Stimulated activated CD4-positive, alpha-beta T cell treated with anti-CD3 and anti-CD28 coated beads, Interleukin-1b, Interleukin-23, amount 100 ng/mL, for 48 hours (primary cell): ENCODE measurements at regions not wholly inside any gene's neighbourhood (a gene's known extent, or its start where the extent isn't known, plus 50 kb on each side); places are given as distances from the start of the nearest gene placed in this dataset.
"Not testable (repeated sequence)": the region's sequence is repeated elsewhere in the genome, so short reads cannot be mapped to it uniquely, and the experiment has no call there.

Experiments used
- DNase-seq: peaks from one replicate; pipeline ENCODE4 v3.0.0-alpha.2; 2020

DNA sequence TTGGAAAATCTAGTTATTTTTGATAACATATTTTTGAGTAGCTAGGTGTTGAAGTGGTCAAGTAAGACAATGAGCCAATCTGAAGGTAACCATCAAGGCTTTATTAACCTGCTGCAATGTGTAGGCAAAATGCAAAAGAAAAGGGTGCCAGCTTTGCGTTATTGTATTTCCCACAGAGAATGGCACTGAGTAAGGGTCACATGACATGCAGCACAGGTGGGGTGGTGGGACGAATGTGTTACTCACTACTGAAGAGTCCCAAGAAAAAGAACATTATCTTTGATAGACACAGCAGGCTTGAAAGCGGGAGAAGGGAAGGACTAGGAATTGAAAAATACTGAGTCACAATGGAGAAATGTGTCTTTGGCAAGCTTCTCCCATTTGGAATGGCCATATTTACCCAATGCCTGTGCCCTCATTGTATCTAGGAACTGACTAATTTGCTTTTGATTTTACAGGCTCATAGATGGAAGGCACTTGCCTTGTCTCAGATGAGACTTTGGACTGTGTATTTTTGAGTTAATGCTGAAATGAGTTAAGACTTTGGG lies 898.6 kb upstream of the POT1 start:
- no peak for DNase-seq

DNA sequence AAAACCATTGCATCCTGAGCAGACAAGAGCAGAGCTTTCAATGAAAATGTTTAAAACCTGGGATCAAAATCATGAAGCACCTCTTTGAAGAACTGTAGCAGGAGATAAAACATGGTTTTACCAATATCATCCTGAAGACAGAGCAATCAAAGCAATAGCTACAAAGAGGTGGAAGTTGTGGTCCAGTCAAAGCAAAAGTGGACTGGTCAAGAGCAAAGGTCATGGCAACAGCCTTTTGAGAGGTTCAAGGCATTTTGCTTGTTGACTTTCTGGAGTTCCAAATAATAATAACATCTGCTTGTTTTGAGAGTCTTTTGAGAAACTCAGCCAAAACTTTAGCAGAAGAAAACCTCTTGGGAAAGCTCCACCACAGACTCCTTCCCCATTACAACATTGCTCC lies 893.9 kb upstream of the POT1 start:
- DNase-seq = no peak

DNA sequence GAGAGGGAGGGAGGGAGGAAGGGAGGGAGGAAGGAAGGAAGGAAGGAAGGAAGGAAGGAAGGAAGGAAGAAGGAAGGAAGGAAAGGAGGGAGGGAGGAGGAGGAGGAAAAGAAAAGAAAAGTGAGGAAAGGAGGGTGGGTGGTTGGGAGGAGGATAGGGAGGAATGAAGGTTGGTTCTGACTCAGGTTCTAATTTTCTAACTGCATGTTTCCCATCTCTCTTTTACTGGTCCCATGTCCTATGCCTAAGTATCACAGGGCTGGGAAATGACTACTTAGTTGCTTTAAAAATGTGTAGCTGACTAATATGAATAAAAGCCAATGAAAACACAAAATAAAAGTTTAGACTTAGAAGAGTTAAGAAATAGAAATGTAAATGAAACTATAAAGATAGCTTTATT lies 890.9 kb upstream of the POT1 start:
- no peak for DNase-seq

DNA sequence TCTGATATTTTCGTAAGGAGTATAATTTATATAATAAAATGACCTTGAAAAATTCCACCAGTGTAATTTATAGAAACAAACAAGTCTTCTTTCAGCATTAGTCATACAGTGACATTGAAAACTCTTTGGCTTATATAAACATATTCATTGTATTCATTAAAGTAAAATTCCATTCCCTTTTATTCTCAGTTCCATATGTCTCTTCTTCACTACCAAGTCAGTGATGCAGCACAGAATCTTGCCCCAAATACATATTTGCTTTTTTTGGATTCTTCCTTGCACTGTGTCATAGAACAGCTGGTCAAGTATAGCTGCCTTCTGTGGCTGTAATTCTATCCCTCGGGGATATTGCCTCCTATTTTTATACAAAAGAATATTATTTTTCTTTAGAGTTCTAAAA lies 884.5 kb upstream of the POT1 start:
- DNase-seq = no peak

DNA sequence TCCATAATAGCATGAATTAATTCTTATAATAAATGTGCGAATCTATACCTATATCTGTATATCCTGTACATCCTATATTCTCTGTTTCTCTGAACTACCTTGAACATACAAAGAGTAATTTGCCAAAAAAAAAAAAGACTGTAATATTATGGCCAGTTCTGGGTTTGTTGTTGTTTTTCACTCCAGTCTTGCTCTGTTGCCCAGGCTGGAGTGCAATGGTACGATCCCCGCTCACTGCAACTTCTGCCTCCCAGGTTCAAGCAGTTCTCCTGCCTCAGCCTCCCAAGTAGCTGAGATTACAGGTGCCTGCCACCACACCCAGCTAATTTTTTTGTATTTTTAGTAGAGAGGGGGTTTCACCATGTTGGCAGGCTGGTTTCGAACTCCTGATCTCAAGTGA lies 876.9 kb upstream of the POT1 start:
- DNase-seq = not testable (repeated sequence)

DNA sequence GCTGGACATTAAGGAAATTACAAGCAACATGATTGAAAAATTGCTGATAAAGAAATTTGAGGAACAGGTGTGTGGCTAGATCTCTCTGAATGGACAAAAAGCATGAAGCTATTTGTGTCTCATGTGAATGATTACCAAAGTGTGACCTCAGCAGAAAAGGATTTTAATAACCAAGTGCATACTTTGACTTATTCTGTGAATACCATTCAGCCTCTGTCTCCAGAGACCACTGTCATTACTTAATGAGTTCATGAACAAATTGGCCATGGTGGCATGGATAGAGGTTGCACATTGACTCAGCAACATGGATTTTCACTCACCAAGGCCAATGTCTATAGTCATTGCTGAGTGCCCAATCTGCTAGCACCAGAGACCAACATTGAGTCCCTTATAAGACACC lies 874.6 kb upstream of the POT1 start:
- no peak for DNase-seq

DNA sequence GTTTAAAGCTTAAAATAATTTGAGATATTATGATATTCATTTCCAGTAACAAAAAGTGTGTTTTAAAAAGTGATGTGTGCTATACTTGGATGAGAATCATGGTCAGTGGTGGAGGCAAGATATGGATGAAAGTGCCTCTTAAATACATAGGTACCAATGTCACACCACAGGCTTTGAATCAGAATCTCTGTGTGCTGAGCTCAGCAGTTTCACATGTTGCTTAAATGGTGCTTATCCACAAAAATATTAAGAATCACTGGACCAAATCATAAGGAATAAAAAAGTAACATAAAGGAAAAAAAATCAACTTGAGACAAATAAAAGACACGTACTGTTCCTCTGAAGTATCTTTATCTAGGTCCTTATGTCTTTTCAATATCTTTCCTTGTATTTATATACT lies 850.5 kb upstream of the POT1 start:
- no peak for DNase-seq

DNA sequence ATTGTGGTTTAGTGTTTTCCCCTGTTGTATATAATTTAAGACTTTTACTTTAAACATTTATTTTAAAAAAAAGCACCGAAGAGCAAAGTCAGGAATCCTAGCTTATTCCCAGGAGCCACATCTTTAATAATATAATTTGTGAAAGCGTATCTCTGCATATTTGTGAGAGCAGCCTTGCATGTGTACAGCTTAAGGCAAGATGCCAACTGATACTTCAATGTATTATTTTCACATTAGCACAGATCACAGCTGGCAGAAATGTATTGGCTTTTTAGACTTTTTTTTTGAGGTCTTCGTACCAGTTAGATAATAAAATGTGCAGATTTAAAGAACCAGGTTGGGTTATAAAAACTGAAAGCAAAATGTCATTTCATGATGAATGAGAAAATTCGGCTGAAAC lies 845.7 kb upstream of the POT1 start:
- no peak for DNase-seq

DNA sequence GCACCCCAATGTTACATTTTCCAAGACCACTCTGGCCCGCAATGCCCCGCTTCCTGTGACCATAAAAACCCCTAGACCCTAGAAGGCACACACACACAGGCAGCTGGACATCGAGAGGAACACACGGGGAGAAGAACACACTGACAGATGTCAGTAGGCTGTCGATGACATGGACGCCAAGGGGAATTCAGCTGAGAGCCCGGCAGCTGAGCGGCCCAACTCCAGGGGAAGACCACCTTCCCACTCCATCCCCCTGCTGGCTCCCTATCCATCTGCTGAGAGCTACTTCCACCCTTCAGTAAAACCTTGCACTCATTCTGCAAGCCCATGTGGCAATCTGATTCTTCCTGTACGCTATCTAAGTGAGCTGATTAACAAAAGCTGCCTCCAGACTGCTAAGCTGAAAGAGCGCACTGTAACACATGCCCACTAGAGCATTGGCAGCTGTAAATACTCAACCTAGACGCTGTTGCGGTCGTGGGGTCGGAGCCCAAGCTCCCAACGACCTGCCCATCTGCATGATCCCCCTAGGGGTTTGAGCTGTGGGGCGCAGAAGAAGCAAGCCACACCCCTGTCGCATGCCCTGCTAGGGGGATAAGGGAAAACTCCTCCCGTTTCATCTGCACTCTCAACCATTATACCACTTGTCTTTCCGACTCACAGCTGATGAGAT lies 843.6 kb upstream of the POT1 start:
- no peak for DNase-seq

DNA sequence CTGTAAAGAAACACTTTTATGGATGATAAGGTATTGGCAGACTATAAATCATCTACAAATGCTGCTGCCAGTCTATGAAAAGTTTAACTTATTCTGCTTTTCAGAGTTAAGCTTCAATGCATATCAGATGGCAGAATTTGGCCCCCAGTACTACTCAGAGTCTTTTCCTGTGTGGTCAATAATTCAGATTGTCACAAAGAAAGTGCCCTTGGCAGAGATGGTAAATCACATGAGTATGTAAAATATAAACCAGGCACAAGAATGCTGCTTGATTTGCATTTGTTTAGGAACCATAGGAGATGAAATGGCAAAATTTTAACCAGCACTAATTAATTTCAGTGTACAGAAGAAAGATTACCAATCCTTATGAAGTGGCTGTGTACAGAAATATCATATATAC lies 818.3 kb upstream of the POT1 start:
- DNase-seq = no peak

DNA sequence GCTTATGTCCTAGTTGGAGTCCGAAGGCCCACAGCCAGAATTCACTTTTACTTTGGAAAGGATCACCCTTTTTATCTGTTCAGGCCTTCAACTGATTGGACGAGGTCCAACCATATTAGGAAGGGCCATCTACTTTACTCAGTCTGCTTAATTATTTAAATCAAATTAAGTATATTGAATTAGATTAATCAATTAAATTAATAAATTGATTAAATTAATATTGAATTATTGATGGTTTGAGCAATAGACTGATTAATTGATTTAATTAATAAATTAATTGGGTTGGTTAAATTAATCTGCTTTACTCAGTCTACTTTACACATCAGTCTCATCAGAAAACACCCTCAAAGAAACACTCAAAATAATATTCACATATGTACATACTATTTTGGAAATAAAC lies 816.9 kb upstream of the POT1 start:
- no peak for DNase-seq

DNA sequence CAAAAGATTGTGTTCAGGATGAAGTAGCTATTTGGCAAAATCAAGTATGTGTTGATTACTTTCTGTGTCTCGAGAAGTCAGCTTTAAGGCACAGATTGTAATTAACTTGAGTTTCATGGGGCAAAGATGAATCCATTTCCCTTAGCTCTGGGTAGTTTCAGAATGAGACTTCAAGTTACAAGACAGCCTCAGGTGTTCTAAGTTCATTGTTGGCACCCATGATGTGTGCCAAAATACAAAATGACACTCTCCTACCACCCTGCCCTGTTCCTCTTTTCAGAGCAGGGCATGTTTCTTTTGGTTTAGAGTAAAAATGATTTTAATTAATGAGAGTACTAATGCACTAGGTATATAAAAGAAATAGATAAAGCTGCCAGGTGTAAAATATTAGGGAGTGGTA lies 797.6 kb upstream of the POT1 start:
- no peak for DNase-seq

DNA sequence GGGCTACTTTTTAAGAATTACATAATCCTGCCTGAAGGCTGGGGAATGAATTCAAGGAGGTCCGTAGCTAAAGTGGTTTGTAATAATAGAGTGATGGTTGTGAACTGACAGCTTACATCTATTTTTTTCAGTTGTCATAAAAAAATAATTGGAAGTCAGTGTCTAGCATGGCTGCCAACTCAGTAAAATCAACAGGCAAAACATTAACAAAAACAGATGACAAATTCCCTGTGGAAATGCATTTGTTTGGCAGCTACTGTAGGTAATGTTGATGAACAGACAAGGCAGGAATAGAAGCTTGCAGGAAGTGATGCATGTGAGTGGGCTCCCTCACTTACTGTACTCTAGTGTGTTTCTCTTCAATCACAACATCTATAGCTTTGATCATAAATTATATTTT lies 766.0 kb upstream of the POT1 start:
- DNase-seq = no peak

DNA sequence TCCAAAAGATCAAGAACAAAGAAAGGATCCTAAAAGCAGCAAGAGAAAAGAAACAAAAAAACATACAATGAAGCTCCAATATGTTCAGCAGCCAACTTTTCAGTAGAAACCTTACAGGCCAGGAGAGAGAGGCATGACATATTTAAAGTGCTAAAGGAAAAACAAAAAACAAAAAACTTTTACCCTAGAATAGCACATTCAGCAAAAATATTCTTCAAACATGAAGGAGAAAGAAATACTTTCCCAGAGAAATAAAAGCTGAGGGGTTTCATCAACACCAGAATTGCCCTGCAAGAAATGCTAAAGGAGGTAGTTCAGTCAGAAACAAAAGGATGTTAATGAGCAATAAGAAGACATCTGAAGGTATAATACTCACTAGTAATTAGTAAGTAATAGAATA lies 753.5 kb upstream of the POT1 start:
- DNase-seq = no peak

DNA sequence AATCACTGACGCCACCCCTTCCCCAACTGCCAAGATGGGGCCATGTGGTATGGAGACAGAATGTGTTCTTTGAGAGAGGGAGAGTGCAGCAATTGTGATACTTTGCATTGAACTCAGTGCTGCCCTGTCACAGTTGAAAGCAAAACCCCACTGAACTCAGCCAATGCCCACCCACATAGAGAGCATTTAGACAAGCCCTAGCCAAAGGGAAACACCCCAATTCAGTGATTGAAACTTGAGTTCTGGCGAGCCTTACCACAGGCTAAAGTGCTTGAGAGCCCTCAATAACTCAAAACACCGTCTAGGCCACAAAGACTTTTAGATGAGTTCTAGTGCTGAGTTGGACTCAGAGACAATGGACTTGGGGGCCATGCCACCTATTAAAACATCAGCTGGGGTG lies 751.9 kb upstream of the POT1 start:
- no peak for DNase-seq

DNA sequence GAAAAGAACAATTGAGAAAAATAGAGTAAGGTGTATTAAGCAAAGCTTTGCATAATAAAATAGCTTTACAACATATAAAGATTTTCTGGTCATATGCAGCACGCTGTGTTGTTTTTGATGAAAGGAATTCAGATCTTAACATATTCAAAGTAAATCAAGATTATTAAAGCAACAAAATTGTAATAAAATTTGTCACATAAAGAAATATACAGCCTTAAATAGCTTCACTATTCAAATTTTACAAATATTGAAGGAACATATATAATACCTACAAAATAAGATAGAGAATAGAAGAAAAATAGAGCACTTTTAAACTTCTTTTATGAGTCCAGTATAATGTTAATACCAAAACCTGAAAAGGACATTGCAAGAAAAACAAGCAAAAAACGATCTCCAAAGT lies 749.1 kb upstream of the POT1 start:
- DNase-seq = no peak

DNA sequence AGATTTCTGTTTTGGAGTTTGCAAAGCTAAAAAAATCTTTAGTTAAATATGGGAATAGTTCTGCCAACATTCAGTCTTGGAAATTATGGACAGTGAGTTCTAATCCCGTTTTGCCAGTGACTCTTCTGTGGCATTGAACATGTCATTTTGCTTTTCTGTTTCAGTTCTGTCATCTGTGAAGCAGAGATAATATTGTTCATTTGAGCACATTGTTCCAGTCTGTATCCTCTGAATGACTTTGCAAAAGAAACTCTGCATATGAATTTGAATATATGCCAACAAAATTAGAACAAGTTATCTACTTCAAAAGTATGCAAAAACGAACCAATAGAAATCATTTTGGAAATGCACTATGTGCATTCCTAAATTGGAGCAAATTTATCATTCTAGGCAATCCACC lies 746.0 kb upstream of the POT1 start:
- DNase-seq = no peak

DNA sequence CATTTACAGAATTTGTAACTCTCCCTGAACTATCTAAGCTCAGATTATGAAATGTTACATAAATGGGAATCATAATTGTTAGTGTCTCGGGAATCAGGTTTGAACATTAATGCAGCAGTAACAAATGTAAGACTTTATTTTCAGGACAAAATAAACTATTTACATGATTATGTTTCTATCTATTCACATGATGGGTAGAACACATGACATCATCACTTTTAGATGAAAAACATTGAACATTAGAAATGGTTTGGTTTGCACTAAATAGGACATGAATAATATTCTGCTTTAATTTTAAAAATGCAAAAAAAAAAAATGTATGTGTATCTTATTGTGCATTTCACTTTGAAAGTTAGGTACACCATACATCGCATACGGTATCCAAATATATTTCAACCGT lies 745.5 kb upstream of the POT1 start:
- no peak for DNase-seq

DNA sequence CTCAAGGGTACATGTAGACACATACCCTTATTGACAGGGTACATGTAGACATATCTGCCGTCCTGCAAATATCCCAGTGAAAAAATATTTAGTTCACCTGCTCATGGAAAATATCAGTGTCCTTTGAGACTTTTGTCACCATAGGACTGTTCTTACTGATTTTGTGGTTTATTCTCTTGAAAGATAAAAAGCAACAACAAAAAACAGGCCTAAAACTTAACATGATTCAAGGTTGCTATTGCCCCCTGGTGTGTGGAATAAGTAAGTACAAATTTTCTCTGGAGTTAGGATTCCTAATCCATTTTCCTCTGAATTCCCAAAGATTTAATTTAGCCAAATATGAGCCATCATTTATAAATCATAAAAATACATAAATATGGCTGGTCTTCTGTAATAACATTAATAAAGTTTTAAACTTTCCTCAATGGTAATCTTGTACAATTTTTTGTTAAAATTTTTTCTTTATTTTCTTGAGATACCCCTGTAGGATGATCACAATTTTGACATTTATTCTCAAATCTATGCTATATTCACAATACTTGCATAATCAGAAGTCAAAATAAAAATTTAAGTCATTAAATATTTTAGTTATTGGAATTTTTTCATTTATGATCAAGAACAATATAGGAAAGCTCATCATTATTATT lies 741.4 kb upstream of the POT1 start:
- no peak for DNase-seq

DNA sequence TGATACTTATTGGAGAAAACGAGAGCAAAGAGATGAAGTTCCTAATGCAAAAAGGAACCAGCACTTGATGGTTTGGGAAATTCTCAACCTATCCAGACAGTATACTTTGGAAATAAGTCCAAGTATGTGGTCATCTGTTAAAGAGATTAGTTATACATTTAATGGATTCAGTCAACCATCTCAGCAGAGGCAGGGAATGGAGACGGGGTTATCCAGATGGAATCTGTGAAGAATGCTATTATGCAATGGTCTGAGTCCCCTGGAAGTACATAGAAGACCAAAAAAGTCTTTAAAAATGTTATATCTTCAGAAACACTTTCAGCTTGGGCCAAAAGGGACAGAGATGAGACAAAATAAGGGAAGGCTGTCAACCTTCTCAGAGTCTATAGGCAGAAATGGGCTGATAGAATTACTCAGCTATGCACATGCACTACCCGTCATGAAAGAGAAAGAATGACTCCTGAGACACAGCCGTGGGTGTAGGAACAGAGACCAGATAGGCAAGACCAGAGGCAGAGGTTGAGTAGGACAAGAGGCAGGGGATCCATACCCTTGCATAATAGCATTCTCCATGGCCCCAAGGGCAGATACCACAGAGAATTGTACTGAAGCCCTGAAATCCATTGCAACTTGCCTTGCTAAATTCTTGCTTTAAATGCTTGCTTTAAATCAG lies 738.8 kb upstream of the POT1 start:
- DNase-seq = no peak

DNA sequence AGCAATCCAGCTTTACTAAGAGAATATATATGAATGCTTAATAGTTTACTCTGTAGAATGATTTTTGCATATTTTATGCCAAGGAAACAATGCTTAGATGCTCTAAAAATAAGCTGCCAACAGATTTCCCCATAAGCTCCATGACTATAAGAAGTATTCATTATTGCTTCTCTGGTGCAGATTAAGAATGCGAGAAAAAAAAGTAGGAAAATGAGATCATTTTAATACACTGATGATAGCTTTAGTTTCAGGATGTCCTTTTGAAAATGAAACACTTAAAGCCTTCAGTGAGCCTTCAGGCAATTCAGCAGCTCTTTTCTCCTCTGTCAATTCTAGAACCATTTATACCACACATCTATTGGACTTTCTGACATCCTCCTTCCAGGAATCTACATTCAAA lies 735.0 kb upstream of the POT1 start:
- DNase-seq = no peak

DNA sequence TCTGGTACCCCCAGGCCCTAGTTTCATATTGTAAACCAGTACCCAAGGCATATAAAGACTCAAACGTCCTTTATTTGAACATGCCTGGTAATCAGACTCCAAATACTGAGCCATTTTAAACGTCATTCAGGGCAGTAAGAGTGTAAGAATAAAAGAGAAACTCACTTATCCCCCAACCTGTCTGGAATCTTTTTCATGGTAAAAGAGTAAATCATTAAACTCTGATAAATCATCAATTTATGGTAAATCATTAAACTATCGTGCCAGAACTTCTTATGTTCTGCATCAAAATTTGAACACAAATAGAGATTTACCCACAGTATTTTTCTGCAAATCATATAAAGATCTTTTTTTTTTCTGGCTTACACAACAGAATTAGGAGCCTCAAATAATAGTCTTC lies 734.3 kb upstream of the POT1 start:
- no peak for DNase-seq

DNA sequence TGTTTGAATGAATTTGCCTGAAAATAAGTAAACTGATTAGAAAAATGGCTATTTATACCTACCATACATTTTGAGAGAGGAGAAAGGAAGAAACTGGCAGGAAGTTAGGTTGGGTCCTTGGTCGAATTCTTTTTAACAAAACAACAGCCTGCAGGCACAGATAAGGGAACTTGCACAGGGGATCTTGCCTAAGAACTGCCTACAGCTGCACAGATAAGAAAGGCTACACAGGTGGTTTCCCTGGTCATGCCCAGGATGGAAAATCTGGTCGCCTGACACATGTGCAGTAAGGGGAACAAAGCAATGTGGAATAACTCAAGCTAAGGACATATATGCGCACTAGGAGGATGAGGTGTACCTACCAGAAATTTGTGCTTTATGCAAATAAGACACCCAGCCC lies 732.1 kb upstream of the POT1 start:
- no peak for DNase-seq

DNA sequence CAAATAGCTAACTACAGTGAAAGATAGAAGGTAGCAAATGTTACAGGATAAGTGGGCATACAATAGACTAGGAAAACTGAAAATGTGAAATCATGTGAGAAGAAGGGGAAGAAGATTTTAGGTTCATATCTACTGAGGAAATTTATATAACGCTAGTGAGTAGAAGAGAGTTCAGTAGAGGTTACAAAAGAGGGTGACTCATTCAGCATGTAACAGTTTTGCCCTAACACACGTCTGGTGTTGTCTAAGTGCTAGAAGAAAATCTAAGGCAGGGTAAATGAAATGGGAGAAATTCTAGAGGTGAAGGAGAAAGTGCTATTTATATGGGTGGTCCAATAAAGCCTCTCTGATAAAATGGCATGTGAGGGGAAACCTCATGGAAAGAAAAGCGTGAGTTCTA lies 731.4 kb upstream of the POT1 start:
- DNase-seq = no peak

DNA sequence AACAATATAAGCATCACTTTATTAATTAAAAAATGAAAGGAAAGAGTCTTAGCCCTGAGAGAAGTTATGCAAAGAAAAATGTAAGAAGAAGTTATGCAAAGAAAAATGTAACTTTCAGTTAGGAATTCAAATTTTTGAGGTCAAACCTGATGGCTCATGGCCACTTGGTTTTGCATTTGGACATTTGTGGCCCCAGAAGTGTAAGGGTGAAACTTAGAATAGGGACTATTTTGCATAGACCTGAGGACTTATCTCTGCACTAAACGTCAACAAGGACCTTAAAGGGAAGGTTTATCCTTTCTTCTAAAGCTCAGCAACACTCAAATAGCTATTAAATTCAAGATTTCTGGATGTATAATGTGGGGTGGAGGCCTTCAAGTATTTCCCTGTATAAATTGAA lies 724.5 kb upstream of the POT1 start:
- DNase-seq = no peak
